GM12892 (cell line): ENCODE measurements at regions not wholly inside any gene's neighbourhood (a gene's known extent, or its start where the extent isn't known, plus 50 kb on each side); places are given as distances from the start of the nearest gene placed in this dataset.
"Not testable (repeated sequence)": the region's sequence is repeated elsewhere in the genome, so short reads cannot be mapped to it uniquely, and the experiment has no call there.

Experiments
- DNase-seq: peaks from one replicate; pipeline ENCODE4 v3.0.0; 2011; ENCODE audit not compliant: insufficient read length
- FAIRE-seq: peaks from 2 replicates; lab custom pipeline; 2011; peaks lifted over from hg19 to GRCh38; lab: Jason Lieb, UNC
- POLR2A ChIP-seq: IDR thresholded peaks from 2 replicates; pipeline ENCODE4 v1.6.1; 2011; ENCODE audit warnings: low read depth, low read length, control low read depth
- POLR2AphosphoS5 ChIP-seq: IDR thresholded peaks from 2 replicates; pipeline ENCODE4 v1.6.1; 2011; ENCODE audit warnings: low read depth, low read length, control low read depth
- TAF1 ChIP-seq: IDR thresholded peaks from 2 replicates; pipeline ENCODE4 v1.6.1; 2011; ENCODE audit warnings: low read depth, mild to moderate bottlenecking, control low read depth, low read length, borderline replicate concordance

DNA sequence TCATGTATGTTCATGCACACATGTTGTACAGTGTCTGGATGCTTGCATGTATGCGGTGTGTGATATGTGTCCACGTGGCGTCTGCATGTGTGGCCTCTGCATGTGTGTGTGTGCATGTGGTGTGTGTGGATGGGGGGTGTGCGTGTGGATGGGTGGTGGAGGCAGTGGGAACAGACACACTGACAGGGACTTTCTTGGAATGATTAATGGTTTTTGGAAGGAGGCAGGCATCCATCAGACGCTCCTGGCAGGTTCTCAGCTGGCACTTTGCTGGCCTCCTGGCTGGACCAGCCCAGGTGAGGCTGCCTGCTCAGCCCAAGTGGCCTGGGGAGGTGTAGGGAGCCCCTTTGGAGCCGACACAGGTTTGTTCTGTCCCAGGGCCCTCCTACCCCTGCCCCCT is 121.2 kb upstream of the CIBAR2 start:
- no peak for DNase-seq
- TF ChIP-seq POLR2AphosphoS5 (no peak), TAF1 (no peak), POLR2A (no peak)
- no peak for FAIRE-seq

GRCh38 chr16:85234310-85235204 is 122.3 kb upstream of the CIBAR2 start:
- no peak for TF ChIP-seq TAF1
- no peak for TF ChIP-seq POLR2A
- no peak for TF ChIP-seq POLR2AphosphoS5
- FAIRE-seq = no peak
- DNase-seq = no peak

- peak; percentile 69 for DNase-seq
- FAIRE-seq = no peak
These were observed 123.9 kb upstream of the CIBAR2 start for GRCh38 chr16:85235991-85236817.

DNA sequence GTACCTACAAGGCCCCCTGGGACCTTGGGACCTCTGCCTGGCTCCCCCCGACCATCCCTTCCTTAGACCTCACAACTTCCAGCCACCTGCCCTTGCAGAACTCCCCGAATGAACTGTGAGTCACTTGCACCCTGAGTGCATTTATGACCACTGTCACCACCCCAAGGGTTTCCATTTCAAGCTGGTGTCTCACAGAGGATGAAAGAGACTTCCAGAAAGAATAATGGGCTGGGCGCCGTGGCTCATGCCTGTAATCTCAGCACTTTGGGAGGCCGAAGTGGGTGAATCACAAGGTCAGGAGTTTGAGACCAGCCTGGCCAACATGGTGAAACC is 124.5 kb upstream of the CIBAR2 start:
- no peak for DNase-seq
- no peak for FAIRE-seq
- TF ChIP-seq POLR2AphosphoS5 = no peak
- TF ChIP-seq POLR2A = no peak
- TF ChIP-seq TAF1 = no peak

More at GRCh38 chr16:85235991-85236817, 123.9 kb upstream of the CIBAR2 start:
- no peak for TF ChIP-seq POLR2AphosphoS5

DNA sequence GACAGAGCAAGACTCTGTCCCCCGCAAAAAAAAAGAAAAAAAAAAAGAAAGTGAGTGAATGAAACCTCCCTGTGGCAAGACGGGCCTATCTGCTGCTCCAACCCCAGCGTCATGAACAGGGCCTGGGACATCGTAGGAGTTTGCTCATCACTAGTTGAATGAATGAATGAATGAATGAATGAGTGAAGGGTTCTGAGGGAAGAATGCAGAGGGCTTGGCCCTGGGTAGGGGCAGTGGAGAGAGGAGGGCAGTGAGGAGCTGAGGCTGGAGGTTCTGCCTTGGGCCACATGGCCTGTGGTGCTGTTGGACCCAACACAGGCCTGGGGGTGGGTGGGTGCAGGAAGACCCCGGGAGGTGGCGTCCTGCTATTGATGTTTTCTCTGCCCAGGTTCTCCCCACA is 125.5 kb upstream of the CIBAR2 start:
- no peak for TF ChIP-seq POLR2A
- TF ChIP-seq TAF1 = no peak
- TF ChIP-seq POLR2AphosphoS5 = no peak
- DNase-seq = no peak
- no peak for FAIRE-seq

- DNase-seq = no peak
- FAIRE-seq = no peak
- TF ChIP-seq POLR2AphosphoS5 (no peak), TAF1 (no peak), POLR2A (no peak)
These were observed 126.0 kb upstream of the CIBAR2 start for GRCh38 chr16:85238233-85238647.

DNA sequence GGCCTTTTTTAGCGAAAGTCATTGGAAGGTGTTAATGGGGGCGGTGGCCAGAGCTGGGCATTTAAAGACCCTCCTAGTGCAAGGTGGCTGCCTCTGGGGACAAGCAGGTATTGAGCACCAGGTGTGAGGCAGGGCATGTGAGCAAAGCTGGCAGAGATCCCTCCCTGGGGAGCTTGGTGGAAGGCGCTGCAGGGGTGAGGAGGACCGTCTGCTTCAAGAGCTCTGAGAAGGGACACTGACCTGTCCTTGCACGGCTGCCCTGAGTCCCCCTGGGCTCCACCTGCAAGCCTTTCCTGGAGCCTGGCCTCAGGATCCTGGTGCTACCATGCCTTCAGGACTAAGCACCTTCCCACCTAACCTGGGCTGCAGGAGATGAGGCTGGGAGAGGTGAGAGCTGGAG is 127.0 kb upstream of the CIBAR2 start:
- no peak for DNase-seq
- FAIRE-seq = no peak
- TF ChIP-seq TAF1 (no peak), POLR2A (no peak), POLR2AphosphoS5 (no peak)

DNA sequence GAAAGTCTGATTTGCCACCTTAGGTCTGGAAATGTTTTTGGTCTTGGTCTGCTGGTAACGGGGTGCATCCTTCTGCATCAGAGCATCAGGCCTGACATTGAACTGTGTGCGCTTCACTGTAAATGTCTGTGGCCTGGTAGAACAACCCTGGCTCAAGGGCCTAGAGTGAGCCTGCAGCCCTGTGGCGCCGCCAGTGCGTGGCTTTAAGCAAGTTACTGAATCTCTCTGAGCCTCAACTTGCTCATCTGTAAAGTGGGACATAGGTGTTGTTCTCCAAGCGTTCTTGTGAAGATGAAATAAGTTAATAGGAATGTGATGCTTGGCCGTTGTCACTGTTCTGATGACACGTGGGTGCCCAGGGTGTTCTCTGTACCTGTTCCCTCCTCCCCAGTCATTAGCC is 127.6 kb upstream of the CIBAR2 start:
- DNase-seq = no peak
- TF ChIP-seq POLR2AphosphoS5 = no peak
- no peak for TF ChIP-seq TAF1
- TF ChIP-seq POLR2A = no peak
- no peak for FAIRE-seq

DNA sequence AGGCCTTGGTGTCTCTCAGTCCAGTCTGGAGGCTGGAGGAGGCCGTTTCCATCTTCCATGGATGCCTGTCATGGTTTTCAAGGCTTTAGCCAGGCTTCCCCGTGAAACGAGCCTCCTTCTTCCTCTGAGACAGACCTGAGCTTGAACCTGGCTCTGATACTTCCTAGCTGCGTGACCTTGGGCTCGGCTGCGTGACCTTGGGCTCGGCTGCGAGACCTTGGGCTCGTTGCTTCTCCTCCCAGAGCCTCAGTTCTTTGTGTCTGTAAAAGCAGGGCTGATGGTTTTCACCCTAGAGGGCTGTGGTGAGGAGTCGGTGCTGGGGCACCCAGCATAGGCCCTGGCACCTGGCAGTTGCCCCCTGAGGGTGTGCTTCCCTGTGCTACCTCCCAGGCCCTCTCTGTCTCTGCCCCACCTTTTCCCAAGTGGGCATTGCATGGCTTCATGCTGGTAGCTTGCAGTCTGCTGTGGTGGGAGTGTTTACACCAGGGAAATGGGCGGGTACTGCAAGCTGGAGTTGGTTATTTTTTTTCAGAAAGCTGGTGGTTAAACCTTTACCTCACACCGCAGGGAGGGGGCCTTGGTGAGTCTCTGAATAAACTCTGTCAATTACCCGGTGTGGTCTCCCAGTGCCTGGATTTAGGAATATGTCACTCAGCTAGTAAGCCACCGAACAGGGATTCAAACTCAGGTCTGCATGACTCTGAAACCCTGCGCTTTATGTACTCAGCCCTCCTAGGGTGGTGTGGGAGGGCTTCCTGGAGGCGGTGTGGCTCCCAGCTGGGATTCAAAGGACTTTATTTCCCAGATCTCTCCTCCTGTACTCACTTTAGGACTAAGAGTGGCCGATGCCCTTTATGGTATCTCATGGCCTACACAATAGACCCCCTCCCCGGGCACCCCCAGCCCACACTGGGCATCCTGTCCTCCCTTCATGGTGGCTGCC is 129.0 kb upstream of the CIBAR2 start:
- TF ChIP-seq POLR2A = no peak
- no peak for TF ChIP-seq POLR2AphosphoS5
- TF ChIP-seq TAF1 = no peak
- no peak for DNase-seq
- FAIRE-seq = no peak

DNA sequence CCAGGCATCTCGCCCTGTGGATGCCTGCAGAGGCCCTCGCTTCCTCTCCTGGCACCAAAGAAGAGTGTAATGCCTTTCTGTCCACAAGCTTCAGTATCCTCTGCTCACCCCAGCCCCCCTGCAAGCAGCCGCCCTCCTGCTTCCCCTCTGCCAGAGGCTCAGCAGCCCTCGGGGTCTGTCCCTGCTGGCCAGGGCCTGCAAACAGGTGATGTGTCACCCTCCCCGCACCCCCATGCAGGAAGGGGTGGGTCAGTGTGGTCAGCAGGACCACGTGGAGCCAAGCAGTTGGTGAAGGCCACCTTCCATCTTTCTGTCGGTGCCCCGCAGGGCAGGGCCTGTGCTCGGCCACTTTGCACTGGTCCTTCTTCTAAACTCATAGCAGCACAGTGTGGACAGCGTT is 129.9 kb upstream of the CIBAR2 start:
- no peak for DNase-seq
- TF ChIP-seq POLR2A (no peak), POLR2AphosphoS5 (no peak), TAF1 (no peak)
- no peak for FAIRE-seq

GRCh38 chr16:85243308-85243707 is 131.0 kb upstream of the CIBAR2 start:
- DNase-seq (no peak), FAIRE-seq (no peak)
- no peak for TF ChIP-seq POLR2AphosphoS5
- no peak for TF ChIP-seq POLR2A
- TF ChIP-seq TAF1 = no peak

GRCh38 chr16:85244452-85244851 is 132.2 kb upstream of the CIBAR2 start:
- not testable (repeated sequence) for FAIRE-seq, DNase-seq
